DOHH2 (cell line): ENCODE measurements at regions not wholly inside any gene's neighbourhood (a gene's known extent, or its start where the extent isn't known, plus 50 kb on each side); places are given as distances from the start of the nearest gene placed in this dataset.

Experiments used
- H3F3A ChIP-seq: fragments of 200-600 bp; sonication (generic), shearing (Covaris generic); 2 replicates; pipeline ENCODE4 v1.6.0; 2016; ENCODE audit warnings: antibody characterized with exemption, mild to moderate bottlenecking; ENCODE audit not compliant: control insufficient read depth, insufficient read depth
- H3K27ac ChIP-seq: fragments of 200-600 bp; sonication (generic); 2 replicates; pipeline ENCODE4 v1.5.1; 2014; ENCODE audit warnings: low read depth, mild to moderate bottlenecking, low read length, moderate library complexity
- H3K27me3 ChIP-seq: fragments of 200-600 bp; sonication (generic); 2 replicates; pipeline ENCODE4 v1.6.1; 2014; ENCODE audit warnings: mild to moderate bottlenecking, low read length, mixed read lengths; ENCODE audit not compliant: control insufficient read depth
- H3K36me3 ChIP-seq: fragments of 200-600 bp; sonication (generic); 2 replicates; pipeline ENCODE4 v1.6.1; 2014; ENCODE audit warnings: mild to moderate bottlenecking, low read length, moderate library complexity, mixed read lengths; ENCODE audit not compliant: control insufficient read depth
- H3K4me1 ChIP-seq: fragments of 200-600 bp; sonication (generic); 2 replicates; pipeline ENCODE4 v1.6.1; 2014; ENCODE audit warnings: mild to moderate bottlenecking, low read length, mixed read lengths; ENCODE audit not compliant: control insufficient read depth
- H3K4me2 ChIP-seq: fragments of 200-600 bp; sonication (generic); 2 replicates; pipeline ENCODE4 v1.6.0; 2014; ENCODE audit warnings: mild to moderate bottlenecking, low read length, moderate library complexity
- H3K4me3 ChIP-seq: fragments of 200-600 bp; sonication (generic); 2 replicates; pipeline ENCODE4 v1.5.1; 2014; ENCODE audit warnings: mild to moderate bottlenecking, low read length, mixed read lengths
- H3K79me2 ChIP-seq: fragments of 200-600 bp; sonication (generic); 2 replicates; pipeline ENCODE4 v1.6.1; 2014; ENCODE audit warnings: mild to moderate bottlenecking, low read length, mixed read lengths; ENCODE audit not compliant: control insufficient read depth
- H3K9me2 ChIP-seq: fragments of 200-600 bp; sonication (generic); replicated peaks from 2 replicates; pipeline ENCODE4 v1.6.1; 2014; ENCODE audit warnings: mild to moderate bottlenecking, low read length, mixed read lengths; ENCODE audit not compliant: control insufficient read depth
- H3K9me3 ChIP-seq: fragments of 200-600 bp; sonication (generic); 2 replicates; pipeline ENCODE4 v1.6.1; 2014; ENCODE audit warnings: antibody characterized with exemption, low read length, mixed read lengths; ENCODE audit not compliant: control insufficient read depth, insufficient read depth
- H4K20me1 ChIP-seq: fragments of 200-600 bp; sonication (generic); 2 replicates; pipeline ENCODE4 v1.6.0; 2014; ENCODE audit warnings: low read depth, mild to moderate bottlenecking, antibody characterized with exemption, low read length, moderate library complexity; ENCODE audit not compliant: control insufficient read depth, insufficient read depth
- CTCF ChIP-seq: fragments of 200-600 bp; sonication (generic); IDR thresholded peaks from one replicate; pipeline ENCODE4 v1.5.1; 2014; ENCODE audit warnings: antibody characterized with exemption, mild to moderate bottlenecking, low read depth, low read length; ENCODE audit not compliant: poor library complexity, severe bottlenecking
- EZH2phosphoT487 ChIP-seq: fragments of 200-600 bp; sonication (generic); IDR thresholded peaks from 2 replicates; pipeline ENCODE4 v1.6.1; 2017; ENCODE audit warnings: borderline replicate concordance, mild to moderate bottlenecking, antibody characterized with exemption, low read length, moderate library complexity, mixed read lengths

- no peaks in the 10 kb centered on the region for H3K4me1 ChIP-seq
- TF ChIP-seq CTCF: no peak
- TF ChIP-seq EZH2phosphoT487: no peak
- H3F3A ChIP-seq: no peaks in the 10 kb centered on the region
Observed at GRCh38 chr14:98385851-98386250, 886.1 kb downstream of the BCL11B start.

GRCh38 chr14:98391061-98391460 is 880.9 kb downstream of the BCL11B start:
- no peak overlapping the region for H3K4me3 ChIP-seq
- H4K20me1 ChIP-seq: no peaks in the 10 kb centered on the region
- no peak for TF ChIP-seq EZH2phosphoT487
- TF ChIP-seq CTCF: no peak
- no peaks in the 10 kb centered on the region for H3K79me2 ChIP-seq
- no peaks in the 10 kb centered on the region for H3K4me1 ChIP-seq
- H3F3A ChIP-seq: no peaks in the 10 kb centered on the region
- no peak overlapping the region for H3K4me2 ChIP-seq
- H3K36me3 ChIP-seq: no peaks in the 10 kb centered on the region
- H3K27ac ChIP-seq: no peak overlapping the region
- no peaks in the 10 kb centered on the region for H3K27me3 ChIP-seq
- H3K9me3 ChIP-seq: no peaks in the 10 kb centered on the region
- no peaks in the 10 kb centered on the region for H3K9me2 ChIP-seq

More at GRCh38 chr14:98385851-98386250, 886.1 kb downstream of the BCL11B start:
- Histone ChIP-seq H4K20me1 (no peaks in the 10 kb centered on the region), H3K79me2 (no peaks in the 10 kb centered on the region), H3K9me3 (no peaks in the 10 kb centered on the region), H3K4me2 (no peak overlapping the region), H3K27me3 (no peaks in the 10 kb centered on the region), H3K9me2 (no peaks in the 10 kb centered on the region), H3K4me3 (no peak overlapping the region), H3K36me3 (no peaks in the 10 kb centered on the region), H3K27ac (no peak overlapping the region)

- Histone ChIP-seq H3K79me2 (no peaks in the 10 kb centered on the region), H3K27me3 (no peaks in the 10 kb centered on the region), H3K4me2 (no peak overlapping the region), H3K27ac (no peak overlapping the region), H3K9me3 (no peaks in the 10 kb centered on the region; the same call in 1 of the 2 replicates), H3K4me3 (no peak overlapping the region), H4K20me1 (no peaks in the 10 kb centered on the region), H3F3A (no peaks in the 10 kb centered on the region), H3K36me3 (no peaks in the 10 kb centered on the region), H3K9me2 (no peaks in the 10 kb centered on the region), H3K4me1 (no peaks in the 10 kb centered on the region)
- TF ChIP-seq EZH2phosphoT487: no peak
- TF ChIP-seq CTCF: no peak
Observed at GRCh38 chr14:98393527-98393926, 878.5 kb downstream of the BCL11B start.

GRCh38 chr14:98404811-98405210 is 867.2 kb downstream of the BCL11B start:
- no peak for TF ChIP-seq EZH2phosphoT487
- no peak for TF ChIP-seq CTCF
- H3K4me1 ChIP-seq: no peaks in the 10 kb centered on the region
- no peaks in the 10 kb centered on the region for H3K36me3 ChIP-seq
- no peaks in the 10 kb centered on the region for H3K79me2 ChIP-seq
- H3K9me3 ChIP-seq: no peaks in the 10 kb centered on the region
- no peaks in the 10 kb centered on the region for H3F3A ChIP-seq
- H3K27me3 ChIP-seq: no peaks in the 10 kb centered on the region
- no peak overlapping the region for H3K4me3 ChIP-seq
- no peaks in the 10 kb centered on the region for H3K9me2 ChIP-seq
- H3K27ac ChIP-seq: no peak overlapping the region
- no peaks in the 10 kb centered on the region for H4K20me1 ChIP-seq
- H3K4me2 ChIP-seq: no peak overlapping the region
